HCT116 (cell line): ENCODE measurements at regions not wholly inside any gene's neighbourhood (a gene's known extent, or its start where the extent isn't known, plus 50 kb on each side); places are given as distances from the start of the nearest gene placed in this dataset.

Experiments
- ATAC-seq: fragments of 200-7000 bp; cut with Tn5 transposase; 2 replicates; pipeline ENCODE4 v1.9.1; 2020; ENCODE audit warnings: mild to moderate bottlenecking, moderate library complexity
- BruUV-seq: library from RNA; stranded (reverse); fragments of 400-500 nt; replicated peaks from 2 replicates; lab custom pipeline; 2021; lab: Mats Ljungman, UMichigan
- CTCF ChIA-PET: fragments of 300-600 bp; sonication (Branson Sonifier 250); formaldehyde crosslinking; loops from one replicate; lab custom pipeline; 2021; ENCODE audit warnings: antibody characterized with exemption; lab: Charles Lee
- POLR2A ChIA-PET: fragments of 300-600, 350-600 bp; sonication (Branson Sonifier 250); formaldehyde crosslinking; loops from one replicate; lab custom pipeline; 2021; ENCODE audit warnings: antibody characterized with exemption; lab: Charles Lee
- RAD21 ChIA-PET, 2 experiments: fragments of 300-600 bp; sonication (Branson Sonifier 250); formaldehyde crosslinking; loops; one replicate each; lab custom pipeline; 2023; ENCODE audit warnings: low total read pairs in 2 of 2; ENCODE audit not compliant: uncharacterized antibody in 2 of 2, unreplicated experiment in 2 of 2, low non-redundant PET in 1 of 2; lab: Charles Lee
- DNase-seq: peaks from one replicate; pipeline ENCODE4 v3.0.0-alpha.2; 2010; ENCODE audit warnings: low read depth, low spot score
- H2AFZ ChIP-seq: fragments of 200-600 bp; shearing (Covaris generic), sonication (generic); 2 replicates; pipeline ENCODE4 v1.6.1; 2017; ENCODE audit warnings: low read depth, mixed run types, mixed read lengths, antibody characterized with exemption, low read length; ENCODE audit not compliant: poor library complexity, severe bottlenecking
- H3K27ac ChIP-seq: 2 replicates; pipeline ENCODE4 v1.5.1; 2012; ENCODE audit warnings: low read depth, low read length
- H3K27me3 ChIP-seq: fragments of 200-600 bp; sonication (generic); 2 replicates; pipeline ENCODE4 v1.6.1; 2016; ENCODE audit warnings: mixed run types, low read length, mixed read lengths; ENCODE audit not compliant: insufficient read depth
- H3K36me3 ChIP-seq, 2 experiments: fragments of 200-500 bp in 1 of 2; fragments of 200-600 bp in 1 of 2; sonication (Bioruptor generic) in 1 of 2; sonication (generic) in 1 of 2; 2 replicates each; pipeline versions ENCODE4 v1.5.1 to v1.6.1; 2014 to 2016; ENCODE audit warnings: low read length in 2 of 2, inconsistent platforms in 1 of 2, mixed read lengths in 1 of 2, mixed run types in 1 of 2; ENCODE audit not compliant: insufficient read depth in 2 of 2, control insufficient read depth in 1 of 2
- H3K4me1 ChIP-seq, 2 experiments: fragments of 200-600 bp in 1 of 2; sonication (generic) in 1 of 2; 2 replicates each; pipeline versions ENCODE4 v1.5.1 to v1.6.1; 2012 to 2017; ENCODE audit warnings: low read length in 2 of 2, inconsistent platforms in 1 of 2, mild to moderate bottlenecking in 1 of 2, mixed read lengths in 1 of 2, mixed run types in 1 of 2, moderate library complexity in 1 of 2; ENCODE audit not compliant: insufficient read depth in 2 of 2, control insufficient read depth in 1 of 2
- H3K4me2 ChIP-seq: fragments of 200-600 bp; sonication (generic); 2 replicates; pipeline ENCODE4 v1.6.1; 2017; ENCODE audit warnings: mixed run types, low read length, mixed read lengths
- H3K4me3 ChIP-seq, 2 experiments: fragments of 200-600 bp in 1 of 2; sonication (generic) in 1 of 2; replicated peaks in 1 of 2; 2 replicates each; pipeline ENCODE4 v1.5.1; 2011 to 2016; ENCODE audit warnings: low read length in 2 of 2, control low read depth in 1 of 2, low read depth in 1 of 2, mild to moderate bottlenecking in 1 of 2, mixed read lengths in 1 of 2, mixed run types in 1 of 2
- H3K79me2 ChIP-seq: fragments of 200-600 bp; sonication (generic); 2 replicates; pipeline ENCODE4 v1.6.1; 2017; ENCODE audit warnings: mild to moderate bottlenecking, mixed run types, low read length, moderate library complexity, mixed read lengths; ENCODE audit not compliant: insufficient read depth
- H3K9ac ChIP-seq: fragments of 200-600 bp; sonication (generic); 2 replicates; pipeline ENCODE4 v1.6.1; 2016; ENCODE audit warnings: low read length, mixed read lengths
- H3K9me2 ChIP-seq: fragments of 200-600 bp; sonication (generic), shearing (Covaris generic); 2 replicates; pipeline ENCODE4 v1.6.1; 2017; ENCODE audit warnings: mixed run types, mild to moderate bottlenecking, moderate library complexity; ENCODE audit not compliant: insufficient read depth
- H3K9me3 ChIP-seq, 2 experiments: fragments of 200-500 bp in 1 of 2; fragments of 200-600 bp in 1 of 2; sonication (Bioruptor generic) in 1 of 2; sonication (generic) in 1 of 2; 2 replicates each; pipeline ENCODE4 v1.6.1; 2014 to 2017; ENCODE audit warnings: low read length in 2 of 2, mixed read lengths in 2 of 2, inconsistent platforms in 1 of 2, low read depth in 1 of 2, mild to moderate bottlenecking in 1 of 2, mixed run types in 1 of 2, moderate library complexity in 1 of 2; ENCODE audit not compliant: control insufficient read depth in 1 of 2, insufficient read depth in 1 of 2
- H4K20me1 ChIP-seq: fragments of 200-600 bp; sonication (generic), shearing (Covaris generic); 2 replicates; pipeline ENCODE4 v1.6.1; 2017; ENCODE audit warnings: mixed run types, mild to moderate bottlenecking, moderate library complexity; ENCODE audit not compliant: insufficient read depth
- CBX3 ChIP-seq: IDR thresholded peaks from 2 replicates; pipeline ENCODE4 v1.6.1; 2012; ENCODE audit warnings: low read depth
- CEBPB ChIP-seq: IDR thresholded peaks from 2 replicates; pipeline ENCODE4 v1.6.1; 2012; ENCODE audit warnings: low read depth
- ELF1 ChIP-seq: IDR thresholded peaks from 2 replicates; pipeline ENCODE4 v1.6.1; 2012; ENCODE audit warnings: low read depth, borderline replicate concordance
- EZH2phosphoT487 ChIP-seq: fragments of 200-600 bp; IDR thresholded peaks from 2 replicates; pipeline ENCODE4 v1.6.1; 2018; ENCODE audit warnings: antibody characterized with exemption, borderline replicate concordance
- FOSL1 ChIP-seq: IDR thresholded peaks from 2 replicates; pipeline ENCODE4 v1.6.1; 2012; ENCODE audit warnings: low read depth
- POLR2A ChIP-seq: IDR thresholded peaks from 2 replicates; pipeline ENCODE4 v1.7.0; 2011; ENCODE audit warnings: borderline replicate concordance; ENCODE audit not compliant: insufficient read depth, insufficient read length; ENCODE audit errors: extremely low read depth
- POLR2AphosphoS5 ChIP-seq: IDR thresholded peaks from 2 replicates; pipeline ENCODE4 v1.6.1; 2011; ENCODE audit warnings: mild to moderate bottlenecking, low read depth, low read length, moderate library complexity
- RAD21 ChIP-seq: IDR thresholded peaks from 2 replicates; pipeline ENCODE4 v1.6.1; 2012; ENCODE audit warnings: low read depth, mild to moderate bottlenecking
- SIN3A ChIP-seq: IDR thresholded peaks from 2 replicates; pipeline ENCODE4 v1.6.1; 2012; ENCODE audit warnings: low read depth
- SRF ChIP-seq: IDR thresholded peaks from 2 replicates; pipeline ENCODE4 v1.6.1; 2012; ENCODE audit warnings: low read depth
- TCF7L2 ChIP-seq: IDR thresholded peaks from 2 replicates; pipeline ENCODE4 v1.7.0; 2011; ENCODE audit warnings: borderline replicate concordance, inconsistent platforms; ENCODE audit not compliant: insufficient read depth, insufficient read length; ENCODE audit errors: extremely low read depth
- YY1 ChIP-seq: IDR thresholded peaks from 2 replicates; pipeline ENCODE4 v1.6.1; 2011; ENCODE audit warnings: low read length, low read depth, moderate library complexity, mild to moderate bottlenecking; ENCODE audit not compliant: insufficient replicate concordance; ENCODE audit errors: extremely low read depth
- ZFX ChIP-seq: fragments of 450-650 bp; IDR thresholded peaks from 2 replicates; pipeline ENCODE4 v1.6.1; 2017
- ZNF274 ChIP-seq: fragments of 200-500 bp; sonication (Bioruptor generic); IDR thresholded peaks from 2 replicates; pipeline ENCODE4 v1.6.1; 2014; ENCODE audit warnings: mild to moderate bottlenecking, low read depth, low read length, inconsistent platforms
- intact Hi-C: fragments of 100-400 bp; cut with micrococcal nuclease; formaldehyde crosslinking; loops from 2 replicates; pipeline ENCODE4 v1.10.0; 2022
- TF ChIP-seq, protein P1 (sequence below), 3 experiments: fragments of 200-600 bp in 1 of 3; sonication (generic) in 1 of 3; IDR thresholded peaks in 2 of 3; conservative IDR thresholded peaks in 1 of 3; 2 replicates each; pipeline ENCODE4 v1.5.1; 2012 to 2017; ENCODE audit warnings: low read depth in 2 of 3, low read length in 2 of 3, antibody characterized with exemption in 1 of 3, borderline replicate concordance in 1 of 3, control low read depth in 1 of 3, mild to moderate bottlenecking in 1 of 3, mixed read lengths in 1 of 3, mixed run types in 1 of 3, moderate library complexity in 1 of 3; ENCODE audit not compliant: insufficient read depth in 1 of 3
- TF ChIP-seq, protein P2 (sequence below): IDR thresholded peaks from 2 replicates; pipeline ENCODE4 v1.6.1; 2012
- TF ChIP-seq, protein P3 (sequence below): IDR thresholded peaks from 2 replicates; pipeline ENCODE4 v1.6.1; 2012

DNA sequence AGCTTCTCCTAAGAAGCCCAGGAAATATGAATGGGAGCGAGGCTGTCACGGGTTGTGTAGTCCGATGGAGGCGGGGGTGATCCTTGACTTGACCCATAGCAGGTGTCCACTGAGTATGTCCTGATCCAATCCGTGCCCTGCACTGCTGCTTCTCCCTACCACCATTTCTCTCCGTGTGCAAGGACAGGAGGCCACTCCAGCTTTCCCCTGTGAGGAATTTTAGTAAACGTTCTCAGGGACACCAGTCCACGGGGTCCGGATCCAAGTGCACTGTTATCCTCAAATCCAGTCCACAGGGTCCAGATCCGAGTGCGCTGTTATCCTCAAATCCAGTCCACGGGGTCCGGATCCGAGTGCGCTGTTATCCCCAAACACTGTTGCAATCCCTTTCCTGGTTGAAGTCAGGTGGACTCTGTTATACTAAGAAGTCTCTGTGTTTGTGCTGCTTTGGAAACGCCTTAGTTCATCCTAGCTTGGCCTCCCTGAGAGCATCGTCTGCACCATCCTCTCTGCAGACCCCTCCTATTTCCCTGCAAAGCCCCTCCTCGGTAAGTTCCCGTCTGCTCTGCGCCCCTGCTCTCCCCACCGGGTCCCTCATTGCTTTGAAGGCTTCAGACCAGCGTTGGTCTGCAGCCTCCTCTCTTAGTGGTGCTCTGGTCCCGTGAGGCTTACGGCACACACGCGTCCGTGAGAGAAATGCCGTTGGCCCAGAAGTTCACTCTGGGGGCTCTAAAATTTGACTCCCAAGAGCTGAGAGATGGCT lies 303.5 kb downstream of the TEX29 start:
- Histone ChIP-seq H3K4me2 (no peak overlapping the region), H3K36me3 (no peaks in the 10 kb centered on the region), H2AFZ (no peak overlapping the region), H3K79me2 (no peaks in the 10 kb centered on the region), H4K20me1 (no peaks in the 10 kb centered on the region), H3K9me3 (no peaks in the 10 kb centered on the region), H3K27ac (no peak overlapping the region), H3K4me1 (no peaks in the 10 kb centered on the region), H3K27me3 (peaks cover 32% of the 10 kb centered on the region), H3K9me2 (no peaks in the 10 kb centered on the region), H3K9ac (no peak overlapping the region), H3K4me3 (no peak overlapping the region)
- no TSS peak for BruUV-seq
- ChIA-PET RAD21 (no interaction called here), POLR2A (no interaction called here), CTCF (no interaction called here)
- no peak for ATAC-seq
- DNase-seq = no peak
- TF ChIP-seq POLR2A (no peak), ZFX (no peak), ZNF274 (no peak), EZH2phosphoT487 (no peak), YY1 (no peak), TCF7L2 (no peak), SRF (no peak), RAD21 (no peak), SIN3A (no peak), ELF1 (no peak), CBX3 (no peak), POLR2AphosphoS5 (no peak), FOSL1 (no peak), CEBPB (no peak)
- TF ChIP-seq, protein P1, sequence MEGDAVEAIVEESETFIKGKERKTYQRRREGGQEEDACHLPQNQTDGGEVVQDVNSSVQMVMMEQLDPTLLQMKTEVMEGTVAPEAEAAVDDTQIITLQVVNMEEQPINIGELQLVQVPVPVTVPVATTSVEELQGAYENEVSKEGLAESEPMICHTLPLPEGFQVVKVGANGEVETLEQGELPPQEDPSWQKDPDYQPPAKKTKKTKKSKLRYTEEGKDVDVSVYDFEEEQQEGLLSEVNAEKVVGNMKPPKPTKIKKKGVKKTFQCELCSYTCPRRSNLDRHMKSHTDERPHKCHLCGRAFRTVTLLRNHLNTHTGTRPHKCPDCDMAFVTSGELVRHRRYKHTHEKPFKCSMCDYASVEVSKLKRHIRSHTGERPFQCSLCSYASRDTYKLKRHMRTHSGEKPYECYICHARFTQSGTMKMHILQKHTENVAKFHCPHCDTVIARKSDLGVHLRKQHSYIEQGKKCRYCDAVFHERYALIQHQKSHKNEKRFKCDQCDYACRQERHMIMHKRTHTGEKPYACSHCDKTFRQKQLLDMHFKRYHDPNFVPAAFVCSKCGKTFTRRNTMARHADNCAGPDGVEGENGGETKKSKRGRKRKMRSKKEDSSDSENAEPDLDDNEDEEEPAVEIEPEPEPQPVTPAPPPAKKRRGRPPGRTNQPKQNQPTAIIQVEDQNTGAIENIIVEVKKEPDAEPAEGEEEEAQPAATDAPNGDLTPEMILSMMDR (IDR thresholded peaks at IDR 0.05 in 2 of 3, conservative IDR thresholded peaks at IDR 0.05 in 1 of 3; ENCODE audit: borderline replicate concordance in 1 of 3, insufficient read depth in 1 of 3, low read depth in 2 of 3, low read length in 2 of 3) = no peak
- TF ChIP-seq, protein P2, sequence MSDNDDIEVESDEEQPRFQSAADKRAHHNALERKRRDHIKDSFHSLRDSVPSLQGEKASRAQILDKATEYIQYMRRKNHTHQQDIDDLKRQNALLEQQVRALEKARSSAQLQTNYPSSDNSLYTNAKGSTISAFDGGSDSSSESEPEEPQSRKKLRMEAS = no peak
- TF ChIP-seq, protein P3, sequence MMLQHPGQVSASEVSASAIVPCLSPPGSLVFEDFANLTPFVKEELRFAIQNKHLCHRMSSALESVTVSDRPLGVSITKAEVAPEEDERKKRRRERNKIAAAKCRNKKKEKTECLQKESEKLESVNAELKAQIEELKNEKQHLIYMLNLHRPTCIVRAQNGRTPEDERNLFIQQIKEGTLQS = no peak
- intact Hi-C loops = no loop called here
